ENCODE measurements at regions not wholly inside any gene's neighbourhood (a gene's known extent, or its start where the extent isn't known, plus 50 kb on each side); places are given as distances from the start of the nearest gene placed in this dataset.

GRCh38 chr20:11553603-11554002 is 364.1 kb upstream of the BTBD3 start:
- DNase-seq (ENCODE audit: low spot score) (no peak), ATAC-seq (ENCODE audit: low FRiP score) (no peak)
- no peak for TF ChIP-seq CTCF (IDR thresholded peaks at IDR 0.05)

- ATAC-seq (ENCODE audit: low FRiP score): no peak
- TF ChIP-seq CTCF (IDR thresholded peaks at IDR 0.05): no peak
- no peak for DNase-seq (ENCODE audit: low spot score)
Observed at GRCh38 chr20:11555510-11555909, 362.2 kb upstream of the BTBD3 start.

GRCh38 chr20:11556410-11556809 is 361.3 kb upstream of the BTBD3 start:
- ATAC-seq (ENCODE audit: low FRiP score) (no peak), DNase-seq (ENCODE audit: low spot score) (no peak)
- no peak for TF ChIP-seq CTCF (IDR thresholded peaks at IDR 0.05)

GRCh38 chr20:11564491-11564890 is 353.2 kb upstream of the BTBD3 start:
- no peak for DNase-seq (ENCODE audit: low spot score)
- no peak for TF ChIP-seq CTCF (IDR thresholded peaks at IDR 0.05)
- ATAC-seq (ENCODE audit: low FRiP score): no peak

GRCh38 chr20:11569163-11569562 is 348.5 kb upstream of the BTBD3 start:
- DNase-seq (ENCODE audit: low spot score) (no peak), ATAC-seq (ENCODE audit: low FRiP score) (no peak)
- TF ChIP-seq CTCF (IDR thresholded peaks at IDR 0.05): no peak

GRCh38 chr20:11573507-11573906 is 344.2 kb upstream of the BTBD3 start:
- TF ChIP-seq CTCF (IDR thresholded peaks at IDR 0.05): no peak
- ATAC-seq (ENCODE audit: low FRiP score): no peak
- no peak for DNase-seq (ENCODE audit: low spot score)

GRCh38 chr20:11581271-11581670 is 336.4 kb upstream of the BTBD3 start:
- no peak for TF ChIP-seq CTCF (IDR thresholded peaks at IDR 0.05)
- ATAC-seq (ENCODE audit: low FRiP score): no peak
- no peak for DNase-seq (ENCODE audit: low spot score)

Data from omental fat pad (tissue), 3 donors.